GM06990 (cell line): ENCODE measurements at regions not wholly inside any gene's neighbourhood (a gene's known extent, or its start where the extent isn't known, plus 50 kb on each side); places are given as distances from the start of the nearest gene placed in this dataset.

Source experiments
- DNase-seq: peaks from one replicate; pipeline ENCODE4 v3.0.0-alpha.2; 2011; ENCODE audit not compliant: insufficient read length; ENCODE audit errors: extremely low read depth
- H3K27me3 ChIP-seq: replicated peaks from 2 replicates; pipeline ENCODE4 v1.6.0; 2011; ENCODE audit warnings: low read length; ENCODE audit not compliant: control insufficient read depth, insufficient read depth
- H3K36me3 ChIP-seq: 2 replicates; pipeline ENCODE4 v1.5.1; 2011; ENCODE audit warnings: low read length; ENCODE audit not compliant: control insufficient read depth, insufficient read depth
- H3K4me3 ChIP-seq: replicated peaks from 2 replicates; pipeline ENCODE4 v1.5.1; 2011; ENCODE audit warnings: low read depth, mild to moderate bottlenecking, control low read depth, low read length
- CTCF ChIP-seq: IDR thresholded peaks from 2 replicates; pipeline ENCODE4 v1.5.1; 2011; ENCODE audit warnings: low read length, control low read depth, mild to moderate bottlenecking, inconsistent platforms; ENCODE audit not compliant: insufficient read depth, poor library complexity, severe bottlenecking

- H3K4me3 ChIP-seq: no peak overlapping the region
- H3K36me3 ChIP-seq: no peaks in the 10 kb centered on the region
- no peak for DNase-seq
- no peak for TF ChIP-seq CTCF
- no peaks in the 10 kb centered on the region for H3K27me3 ChIP-seq
These were observed 160.4 kb upstream of the SYT6 start for GRCh38 chr1:114314098-114314497.

GRCh38 chr1:114310695-114311271 lies 157.1 kb upstream of the SYT6 start:
- no peak for TF ChIP-seq CTCF
- Histone ChIP-seq H3K27me3 (no peaks in the 10 kb centered on the region), H3K36me3 (no peaks in the 10 kb centered on the region), H3K4me3 (no peak overlapping the region)
- no peak for DNase-seq

- no peaks in the 10 kb centered on the region for H3K36me3 ChIP-seq
- 0 out of 2 replicates have a peak, but pooled peaks cover 2% of the 10 kb centered on the region for H3K27me3 ChIP-seq
- TF ChIP-seq CTCF: no peak
- no peak overlapping the region for H3K4me3 ChIP-seq
- DNase-seq: no peak
These were observed 149.2 kb upstream of the SYT6 start for GRCh38 chr1:114302821-114303220.

GRCh38 chr1:114299331-114299975 lies 145.8 kb upstream of the SYT6 start:
- no peak for DNase-seq
- Histone ChIP-seq H3K27me3 (peaks cover 2% of the 10 kb centered on the region), H3K36me3 (no peaks in the 10 kb centered on the region), H3K4me3 (no peak overlapping the region)
- TF ChIP-seq CTCF: no peak

- TF ChIP-seq CTCF: no peak
- peaks cover 2% of the 10 kb centered on the region for H3K27me3 ChIP-seq
- H3K4me3 ChIP-seq: no peak overlapping the region
- no peaks in the 10 kb centered on the region for H3K36me3 ChIP-seq
- no peak for DNase-seq
These were observed 144.3 kb upstream of the SYT6 start for GRCh38 chr1:114298008-114298407.
